ENCODE measurements at regions not wholly inside any gene's neighbourhood (a gene's known extent, or its start where the extent isn't known, plus 50 kb on each side); places are given as distances from the start of the nearest gene placed in this dataset.

DNA sequence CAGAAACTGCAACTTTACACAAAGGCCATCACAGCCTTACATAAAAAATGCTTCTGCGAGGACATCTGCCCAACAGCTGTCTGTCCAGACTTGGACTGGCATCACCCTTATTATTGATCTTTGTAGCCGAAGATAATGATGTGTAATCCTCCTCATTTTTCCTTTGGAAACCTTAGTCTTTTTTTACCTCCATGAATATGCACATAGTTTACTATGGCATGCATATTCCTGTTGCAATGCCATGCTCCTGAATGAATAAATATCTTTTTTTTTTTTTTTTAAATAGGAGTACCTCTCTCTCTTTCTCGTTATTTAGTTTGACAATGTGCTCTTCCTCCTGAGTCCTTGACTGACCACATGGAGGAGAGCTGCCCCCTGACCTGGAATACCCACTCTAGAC, 409.6 kb upstream of the USP24 start:
- H3K9me3 Mint-ChIP-seq = peaks cover 2 to 4% of the 10 kb centered on the region in 2 donors
- peaks cover 0 to 3% of the 10 kb centered on the region in 2 donors for H3K4me1 Mint-ChIP-seq
- H3K27me3 Mint-ChIP-seq = peaks cover 3 to 8% of the 10 kb centered on the region in 2 donors
- DNase-seq = no peak
- no peak overlapping the region for H3K27ac Mint-ChIP-seq
- no peaks in the 10 kb centered on the region for H3K36me3 Mint-ChIP-seq
- no peak overlapping the region for H3K4me3 Mint-ChIP-seq
- ATAC-seq (replicated peaks) = no peak

DNA sequence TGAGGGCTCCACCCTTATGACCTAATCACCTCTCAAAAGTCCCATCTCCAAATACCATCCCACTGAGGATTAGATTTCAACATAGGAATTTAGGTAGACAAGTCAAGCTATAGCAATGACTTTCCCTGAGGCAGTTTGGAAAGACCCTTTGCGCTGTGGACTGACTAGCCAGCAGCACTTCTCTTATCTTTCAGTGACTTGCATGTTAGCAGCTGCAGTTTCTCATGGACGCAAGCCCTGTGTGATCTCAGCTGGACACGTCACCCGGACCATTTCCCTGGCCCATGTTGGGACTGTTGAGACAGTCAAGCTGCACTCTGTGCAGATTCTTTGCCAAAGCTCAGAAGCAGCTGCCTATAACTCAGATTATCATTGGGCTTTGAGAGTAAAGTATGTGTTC, 408.1 kb upstream of the USP24 start:
- no peak for ATAC-seq (replicated peaks)
- Mint-ChIP-seq H3K4me3 (no peak overlapping the region), H3K36me3 (no peaks in the 10 kb centered on the region), H3K27me3 (peaks cover 5 to 12% of the 10 kb centered on the region in 2 donors), H3K27ac (no peak overlapping the region), H3K4me1 (peaks cover 0 to 3% of the 10 kb centered on the region in 2 donors), H3K9me3 (peaks cover 5 to 8% of the 10 kb centered on the region in 2 donors)
- DNase-seq = no peak

DNA sequence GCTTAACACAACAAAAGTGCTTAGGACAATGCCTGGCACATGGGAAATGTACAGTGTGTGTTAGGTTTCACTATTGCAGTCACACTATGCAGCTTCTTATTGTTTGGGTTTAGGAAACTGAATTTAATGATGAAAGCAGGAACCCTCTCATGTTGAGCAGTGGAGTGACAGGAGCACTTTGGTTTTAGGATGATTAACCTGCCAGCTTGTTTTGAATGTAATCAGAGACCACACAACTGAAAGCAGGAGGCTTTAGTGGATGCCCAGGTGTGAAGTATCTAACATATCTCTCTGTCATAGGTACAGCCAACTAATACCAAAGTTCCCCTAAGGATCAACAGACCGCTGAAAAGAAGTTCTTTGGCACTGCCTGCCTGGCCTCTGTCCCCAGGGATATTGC, 406.9 kb upstream of the USP24 start:
- H3K4me1 Mint-ChIP-seq = peaks cover 0 to 3% of the 10 kb centered on the region in 2 donors

DNA sequence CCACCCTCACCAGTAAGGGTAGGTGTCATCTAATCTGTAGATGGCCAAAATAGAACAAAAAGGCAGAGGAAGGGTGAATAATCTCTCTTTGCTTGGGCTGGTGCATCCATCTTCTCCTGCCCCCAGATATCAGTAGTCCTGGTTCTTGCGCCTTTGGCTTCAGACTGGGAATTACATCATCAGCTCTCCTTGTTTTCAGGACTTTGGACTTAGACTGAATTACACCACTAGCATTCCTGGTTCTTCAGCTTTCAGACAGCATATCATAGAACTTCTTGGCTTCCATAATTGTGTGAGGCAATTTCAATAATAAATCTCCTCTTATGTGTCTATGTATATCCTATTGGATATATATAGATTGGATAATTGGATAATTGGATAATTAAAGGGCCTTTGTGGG, 403.0 kb upstream of the USP24 start:
- Mint-ChIP-seq H3K9me3 (peaks cover 18 to 22% of the 10 kb centered on the region in 2 donors), H3K4me1 (peaks cover 0 to 3% of the 10 kb centered on the region in 2 donors), H3K27ac (no peak overlapping the region)

More for the DNA sequence above, 406.9 kb upstream of the USP24 start:
- Mint-ChIP-seq H3K27me3 (peaks cover 5 to 15% of the 10 kb centered on the region in 2 donors), H3K9me3 (peaks cover 9 to 10% of the 10 kb centered on the region in 2 donors), H3K36me3 (no peaks in the 10 kb centered on the region), H3K27ac (no peak overlapping the region), H3K4me3 (no peak overlapping the region)
- ATAC-seq (replicated peaks) (no peak), DNase-seq (no peak)

DNA sequence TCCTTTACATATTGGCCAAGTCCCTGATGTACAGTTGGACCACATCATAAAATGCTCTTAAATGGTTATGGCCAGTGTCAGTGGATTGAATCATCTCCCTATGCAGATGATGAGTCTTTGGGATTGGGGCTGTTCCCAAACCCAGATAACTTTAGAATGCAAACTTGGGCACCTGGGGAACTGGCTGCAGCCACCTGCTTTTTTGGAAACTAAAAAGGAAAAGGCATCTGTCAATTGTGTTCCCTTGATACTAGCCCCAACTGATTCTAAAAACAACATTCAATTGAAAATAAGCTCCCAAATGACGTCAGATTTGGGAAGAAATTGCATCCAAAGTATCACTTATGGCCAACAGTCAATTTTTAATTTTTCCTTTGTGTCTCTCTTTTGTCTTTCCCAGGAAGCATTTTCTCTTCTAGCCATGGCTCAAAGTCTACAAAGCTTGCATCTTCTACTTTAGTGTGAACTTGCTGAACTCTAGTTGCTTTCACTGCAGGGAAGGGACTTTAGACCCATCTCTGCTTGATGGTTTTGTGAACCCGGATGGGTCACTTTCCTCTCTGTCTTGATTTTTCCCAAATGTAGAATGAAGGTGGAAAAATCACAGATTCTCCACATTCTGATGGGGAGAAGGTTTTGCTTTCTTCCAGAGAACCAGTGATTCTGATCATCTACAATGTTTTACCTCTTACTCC, 402.3 kb upstream of the USP24 start:
- ATAC-seq (replicated peaks) (no peak), DNase-seq (no peak)
- H3K4me3 Mint-ChIP-seq = no peak overlapping the region
- peaks cover 0 to 3% of the 10 kb centered on the region in 2 donors for H3K36me3 Mint-ChIP-seq
- peaks cover 16 to 27% of the 10 kb centered on the region in 2 donors for H3K27me3 Mint-ChIP-seq
- peaks cover 18 to 22% of the 10 kb centered on the region in 2 donors for H3K9me3 Mint-ChIP-seq
- no peak overlapping the region for H3K27ac Mint-ChIP-seq
- H3K4me1 Mint-ChIP-seq = peaks cover 0 to 3% of the 10 kb centered on the region in 2 donors

More for the DNA sequence above, 403.0 kb upstream of the USP24 start:
- Mint-ChIP-seq H3K27me3 (peaks cover 16 to 24% of the 10 kb centered on the region in 2 donors), H3K4me3 (no peak overlapping the region), H3K36me3 (peaks cover 0 to 3% of the 10 kb centered on the region in 2 donors)
- DNase-seq (no peak), ATAC-seq (replicated peaks) (no peak)

DNA sequence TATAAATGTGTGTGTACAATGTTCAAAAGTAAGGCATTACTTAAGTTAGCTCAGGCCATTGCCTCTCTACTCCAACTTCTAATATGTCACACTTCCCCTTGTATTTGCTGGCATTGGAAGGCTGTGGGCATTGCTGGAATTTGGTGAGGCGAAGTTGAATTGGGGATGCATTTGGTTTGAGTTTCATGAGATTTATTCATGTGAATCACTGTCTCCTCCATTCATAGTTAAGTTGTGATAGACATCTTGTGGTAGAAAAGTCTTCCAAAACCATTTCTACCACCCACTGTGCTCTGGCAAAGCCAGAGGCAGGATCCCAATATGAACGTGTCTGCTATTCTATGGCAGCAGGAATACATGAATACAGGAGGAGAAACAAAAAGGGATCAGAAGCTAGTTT, 397.8 kb upstream of the USP24 start:
- Mint-ChIP-seq H3K4me3 (no peak overlapping the region), H3K27ac (no peak overlapping the region), H3K9me3 (peaks cover 13 to 18% of the 10 kb centered on the region in 2 donors), H3K4me1 (no peaks in the 10 kb centered on the region), H3K27me3 (peaks cover 17% of the 10 kb centered on the region in 2 donors), H3K36me3 (peaks cover 0 to 3% of the 10 kb centered on the region in 2 donors)
- ATAC-seq (replicated peaks) = no peak
- no peak for DNase-seq

DNA sequence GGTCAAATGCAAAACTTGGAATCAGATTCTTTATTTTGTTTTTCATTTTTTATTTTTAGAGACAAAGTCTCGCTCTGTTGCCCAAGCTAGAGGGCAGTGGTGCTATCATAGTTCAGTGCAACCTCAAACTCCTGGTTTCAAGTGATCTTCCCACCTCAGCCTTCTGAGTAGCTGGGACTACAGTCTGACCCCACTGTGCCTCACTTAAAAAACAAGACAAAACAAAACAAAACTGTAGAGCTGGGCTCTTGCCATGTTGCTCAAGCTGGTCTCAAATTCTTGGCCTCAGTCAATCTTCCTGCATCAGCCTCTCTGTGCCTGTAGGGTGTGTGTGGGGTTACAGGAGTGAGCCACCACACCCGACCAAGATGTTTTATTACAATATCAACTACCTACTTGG, 396.0 kb upstream of the USP24 start:
- Mint-ChIP-seq H3K4me3 (no peak overlapping the region), H3K4me1 (no peaks in the 10 kb centered on the region), H3K27me3 (peaks cover 12 to 17% of the 10 kb centered on the region in 2 donors), H3K9me3 (peaks cover 15 to 17% of the 10 kb centered on the region in 2 donors), H3K36me3 (peaks cover 0 to 3% of the 10 kb centered on the region in 2 donors), H3K27ac (no peak overlapping the region)
- DNase-seq (no peak), ATAC-seq (replicated peaks) (no peak)

DNA sequence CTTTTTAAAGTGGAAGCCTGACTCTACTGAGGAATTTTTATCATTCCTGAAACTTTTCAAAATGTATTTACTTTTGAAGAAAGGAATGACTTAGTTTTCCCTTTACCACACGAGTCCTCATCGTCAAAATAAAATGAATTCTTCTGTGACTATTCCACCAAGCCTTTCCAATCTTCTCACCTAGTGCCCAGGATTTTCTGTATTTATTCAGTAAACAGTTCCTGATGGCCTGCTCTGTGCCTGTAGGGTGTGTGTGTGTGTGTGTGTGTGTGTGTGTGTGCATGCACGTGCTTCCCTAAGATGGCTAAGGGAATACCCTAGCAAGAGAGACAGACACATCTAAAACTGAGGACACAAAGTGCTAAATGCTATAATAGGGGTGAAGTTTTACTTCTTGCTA, 395.0 kb upstream of the USP24 start:
- no peaks in the 10 kb centered on the region for H3K36me3 Mint-ChIP-seq

DNA sequence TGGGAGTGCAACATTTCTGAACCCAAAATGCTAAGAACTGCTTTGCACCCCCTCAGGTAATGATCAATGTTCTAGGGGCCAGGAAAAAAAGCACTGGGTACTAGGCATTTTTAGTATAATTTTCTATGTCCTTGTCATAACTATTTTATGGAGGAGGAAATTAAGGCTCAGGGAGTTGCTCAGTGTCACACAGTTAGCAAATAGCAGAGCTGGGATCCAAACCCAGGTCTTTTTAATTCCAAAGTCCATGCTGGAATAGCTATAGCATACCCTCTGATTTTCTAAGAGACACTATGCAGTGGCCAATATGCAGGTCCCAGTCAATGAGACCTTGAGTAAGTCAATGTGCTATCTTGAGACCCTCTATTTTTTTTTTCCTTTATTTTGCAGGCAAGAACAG, 394.5 kb upstream of the USP24 start:
- Mint-ChIP-seq H3K4me3 (no peak overlapping the region), H3K36me3 (no peaks in the 10 kb centered on the region), H3K9me3 (peaks cover 6 to 7% of the 10 kb centered on the region in 2 donors), H3K27ac (no peak overlapping the region), H3K27me3 (peaks cover 4 to 7% of the 10 kb centered on the region in 2 donors), H3K4me1 (no peaks in the 10 kb centered on the region)
- ATAC-seq (replicated peaks) (no peak), DNase-seq (no peak)

More for the DNA sequence above, 395.0 kb upstream of the USP24 start:
- no peak for ATAC-seq (replicated peaks)
- Mint-ChIP-seq H3K9me3 (peaks cover 8% of the 10 kb centered on the region in 2 donors), H3K4me3 (no peak overlapping the region), H3K27ac (no peak overlapping the region), H3K27me3 (peaks cover 7 to 10% of the 10 kb centered on the region in 2 donors), H3K4me1 (no peaks in the 10 kb centered on the region)
- no peak for DNase-seq

DNA sequence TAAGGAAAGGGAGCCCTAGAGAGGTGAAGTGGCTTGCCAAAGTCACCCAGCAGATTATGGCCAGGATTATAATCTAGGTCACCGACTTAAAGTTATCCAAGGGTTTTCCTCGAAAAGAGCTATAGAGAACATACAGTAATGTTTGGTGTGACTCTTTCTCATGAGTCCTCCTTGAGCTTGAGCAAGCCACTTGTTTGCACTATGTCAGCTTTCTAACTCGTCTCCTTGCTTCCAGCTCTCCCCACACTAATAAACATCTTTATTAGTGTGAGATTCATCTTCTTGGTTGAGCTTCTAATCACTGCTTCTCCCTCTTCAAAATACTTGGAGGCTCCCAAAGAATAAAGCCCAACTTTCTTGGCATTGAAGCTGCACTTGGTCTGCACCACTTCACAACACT, 390.0 kb upstream of the USP24 start:
- Mint-ChIP-seq H3K9me3 (peaks cover 6 to 7% of the 10 kb centered on the region in 2 donors), H3K27ac (no peak overlapping the region), H3K27me3 (no peaks in the 10 kb centered on the region), H3K36me3 (no peaks in the 10 kb centered on the region), H3K4me3 (no peak overlapping the region), H3K4me1 (peaks cover 3 to 5% of the 10 kb centered on the region in 2 donors)
- ATAC-seq (replicated peaks) = no peak
- no peak for DNase-seq

DNA sequence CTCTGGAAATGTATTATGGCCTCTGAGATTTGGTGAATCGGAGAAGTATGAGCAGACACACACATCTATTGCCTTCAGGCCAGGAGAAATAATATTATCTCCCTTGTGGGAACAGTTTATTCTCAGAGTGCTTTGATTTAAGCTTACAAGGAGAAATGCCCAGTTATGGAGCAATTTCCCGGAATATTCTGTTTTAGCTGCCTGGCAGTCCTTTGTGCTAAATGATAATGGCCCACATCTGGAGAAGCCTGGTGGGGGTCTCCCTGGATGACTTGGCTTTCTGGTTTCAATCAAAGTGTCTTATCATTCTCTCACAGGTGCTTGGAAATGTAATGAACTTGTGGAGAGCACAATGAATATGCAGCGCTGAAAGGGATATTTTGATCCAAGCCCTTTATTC, 389.6 kb upstream of the USP24 start:
- no peak overlapping the region for H3K4me3 Mint-ChIP-seq
- peaks cover 6 to 7% of the 10 kb centered on the region in 2 donors for H3K9me3 Mint-ChIP-seq
- no peak for ATAC-seq (replicated peaks)
- H3K27me3 Mint-ChIP-seq = peaks cover 0 to 4% of the 10 kb centered on the region in 2 donors
- no peak for DNase-seq
- peaks cover 3 to 5% of the 10 kb centered on the region in 2 donors for H3K4me1 Mint-ChIP-seq
- H3K27ac Mint-ChIP-seq = no peak overlapping the region
- H3K36me3 Mint-ChIP-seq = no peaks in the 10 kb centered on the region

DNA sequence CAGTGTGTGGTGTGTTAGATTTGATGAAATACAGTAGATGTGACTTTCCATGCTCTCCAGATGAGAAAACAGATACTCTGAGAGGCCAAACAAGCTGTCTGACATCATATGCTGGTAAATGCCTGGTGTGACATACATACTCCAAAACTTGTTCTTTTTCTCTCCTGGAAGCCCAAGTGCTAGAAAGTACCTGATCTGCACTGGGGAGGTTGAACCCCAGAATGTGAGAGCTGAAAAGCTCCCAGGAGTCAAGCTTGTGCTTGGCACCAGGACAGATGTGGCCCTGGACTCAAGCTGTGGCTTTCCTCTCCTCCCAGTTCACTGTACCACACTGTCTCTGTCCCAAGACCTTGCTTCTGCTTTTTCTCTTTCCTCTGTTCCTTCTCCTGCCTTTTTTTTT, 389.0 kb upstream of the USP24 start:
- H3K4me1 Mint-ChIP-seq = peaks cover 3 to 5% of the 10 kb centered on the region in 2 donors

DNA sequence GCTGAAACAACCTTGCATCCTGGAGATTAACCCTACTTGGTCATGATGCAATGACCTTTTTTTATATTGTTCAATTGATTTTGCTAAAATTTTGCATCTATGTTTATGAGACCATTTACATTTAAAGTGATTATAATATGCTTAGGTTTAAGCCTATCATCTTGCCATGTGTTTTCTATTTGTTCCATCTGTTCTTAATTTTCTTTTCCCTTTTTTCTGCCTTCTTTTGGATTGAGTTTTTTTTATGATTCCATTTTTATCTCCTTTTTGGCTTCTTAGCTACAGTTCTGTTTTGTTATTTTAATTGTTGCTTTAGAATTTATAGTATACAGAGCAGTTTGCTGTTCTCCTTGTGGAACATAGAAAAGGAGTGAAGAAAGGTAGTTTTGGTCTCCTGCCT, 385.1 kb upstream of the USP24 start:
- DNase-seq (no peak), ATAC-seq (replicated peaks) (no peak)
- Mint-ChIP-seq H3K4me3 (no peak overlapping the region), H3K27me3 (peaks cover 0 to 5% of the 10 kb centered on the region in 2 donors), H3K4me1 (peaks cover 3 to 5% of the 10 kb centered on the region in 2 donors), H3K36me3 (peaks cover 0 to 5% of the 10 kb centered on the region in 2 donors), H3K27ac (no peak overlapping the region), H3K9me3 (peaks cover 0 to 8% of the 10 kb centered on the region in 2 donors)

More for the DNA sequence above, 389.0 kb upstream of the USP24 start:
- ATAC-seq (replicated peaks) (no peak), DNase-seq (no peak)
- Mint-ChIP-seq H3K36me3 (no peaks in the 10 kb centered on the region), H3K9me3 (peaks cover 6 to 7% of the 10 kb centered on the region in 2 donors), H3K27me3 (peaks cover 0 to 5% of the 10 kb centered on the region in 2 donors), H3K27ac (no peak overlapping the region), H3K4me3 (no peak overlapping the region)

DNA sequence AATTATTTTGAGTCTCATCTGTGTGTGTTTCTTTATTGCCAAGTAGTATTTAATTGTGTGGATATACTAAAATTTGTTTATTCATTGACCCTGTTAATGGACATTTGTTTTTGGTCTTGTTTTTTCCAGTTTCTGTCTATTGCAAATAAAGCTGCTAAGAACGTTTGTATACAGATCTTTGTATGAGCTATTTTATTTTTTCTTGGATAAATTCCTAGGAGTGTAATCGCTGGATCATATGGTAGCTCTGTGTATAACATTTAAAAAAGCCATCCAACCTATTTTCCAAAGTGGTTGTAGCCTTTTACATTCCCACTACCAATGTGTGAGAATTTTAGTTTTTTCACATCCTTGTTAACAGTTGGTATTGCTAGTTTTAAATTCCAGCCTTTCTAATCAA, 382.7 kb upstream of the USP24 start:
- no peak overlapping the region for H3K27ac Mint-ChIP-seq
- no peak for ATAC-seq (replicated peaks)
- H3K4me3 Mint-ChIP-seq = no peak overlapping the region
- H3K27me3 Mint-ChIP-seq = peaks cover 0 to 5% of the 10 kb centered on the region in 2 donors
- H3K4me1 Mint-ChIP-seq = peaks cover 3 to 5% of the 10 kb centered on the region in 2 donors
- H3K9me3 Mint-ChIP-seq = peaks cover 3 to 8% of the 10 kb centered on the region in 2 donors
- peaks cover 0 to 5% of the 10 kb centered on the region in 2 donors for H3K36me3 Mint-ChIP-seq
- DNase-seq = no peak

DNA sequence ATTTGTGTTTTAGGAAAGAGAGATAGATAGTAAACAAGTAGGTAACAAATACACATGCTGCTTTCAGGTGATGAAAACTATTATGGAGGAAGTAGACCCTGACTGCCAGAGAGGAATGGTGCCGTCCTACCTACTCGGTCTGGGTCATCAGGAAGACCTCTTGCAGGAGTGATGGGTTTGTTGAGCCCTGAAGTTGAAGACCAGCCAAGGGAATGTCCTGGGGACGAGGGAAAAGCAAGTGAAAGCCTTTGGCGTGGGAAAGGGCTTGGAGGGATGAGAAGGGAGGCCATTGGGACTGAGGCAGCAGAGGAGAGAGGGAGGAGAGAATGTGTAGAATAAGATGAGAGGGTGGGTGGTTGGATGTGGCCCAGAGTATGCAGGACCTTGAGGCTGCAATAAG, 379.5 kb upstream of the USP24 start:
- H3K27me3 Mint-ChIP-seq = peaks cover 0 to under 1% of the 10 kb centered on the region in 2 donors
- ATAC-seq (replicated peaks) = no peak
- no peak for DNase-seq
- no peak overlapping the region for H3K27ac Mint-ChIP-seq
- no peaks in the 10 kb centered on the region for H3K4me1 Mint-ChIP-seq
- peaks cover 3 to 8% of the 10 kb centered on the region in 2 donors for H3K9me3 Mint-ChIP-seq
- H3K36me3 Mint-ChIP-seq = peaks cover 0 to 5% of the 10 kb centered on the region in 2 donors
- H3K4me3 Mint-ChIP-seq = no peak overlapping the region
